Myocyte (in vitro differentiated cells): ENCODE measurements at regions not wholly inside any gene's neighbourhood (a gene's known extent, or its start where the extent isn't known, plus 50 kb on each side); places are given as distances from the start of the nearest gene placed in this dataset.
A peak's percentile ranks its signal among the peaks of the same experiment; 100 is the strongest.

ENCODE experiments used
- DNase-seq: peaks from one replicate; pipeline ENCODE4 v3.0.0-alpha.2; 2012; ENCODE audit warnings: low read depth

DNA sequence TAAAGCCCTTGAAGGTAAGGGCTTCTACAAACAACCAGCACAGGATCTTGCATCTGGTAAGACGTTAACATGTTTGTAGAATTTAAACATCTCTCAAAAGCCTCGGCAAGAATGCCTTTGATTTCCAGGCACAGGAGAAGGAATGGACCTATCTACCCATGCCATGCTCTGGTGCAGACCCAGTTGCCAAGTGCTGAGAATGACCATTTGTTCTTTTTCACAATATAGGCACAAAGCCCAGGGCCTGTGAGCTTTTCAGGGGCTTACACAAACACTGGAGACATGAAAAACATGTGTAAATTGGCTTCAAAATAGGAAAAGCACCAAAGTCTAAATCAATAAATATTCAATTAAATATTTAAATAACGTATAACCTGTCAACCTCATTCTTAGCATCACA lies 266.9 kb upstream of the TTC14 start:
- DNase-seq, result no peak

- DNase-seq, result no peak
These were observed 261.6 kb upstream of the TTC14 start for GRCh38 chr3:180340395-180340794.

GRCh38 chr3:180341516-180341915 lies 260.4 kb upstream of the TTC14 start:
- no peak for DNase-seq

DNA sequence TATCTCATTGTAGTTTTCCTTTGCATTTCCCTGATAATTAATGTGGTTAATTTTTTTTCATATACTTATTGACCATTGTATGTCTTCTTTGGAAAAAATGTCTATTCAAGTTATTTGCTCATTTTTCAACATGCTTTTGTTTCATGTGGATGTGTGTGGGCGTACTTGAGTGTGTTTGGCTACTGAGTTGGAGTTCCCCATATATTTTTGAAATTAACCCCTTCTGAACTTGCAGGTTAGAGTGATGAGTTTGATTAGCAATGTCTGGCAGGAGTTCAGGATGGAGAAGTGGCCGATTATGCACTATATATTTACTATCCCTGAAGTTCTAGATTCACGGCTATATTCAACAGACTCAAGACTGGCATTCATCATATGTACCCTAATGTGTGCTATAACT lies 250.4 kb upstream of the TTC14 start:
- no peak for DNase-seq

GRCh38 chr3:180352261-180352660 lies 249.7 kb upstream of the TTC14 start:
- no peak for DNase-seq

- no peak for DNase-seq
These were observed 247.7 kb upstream of the TTC14 start for GRCh38 chr3:180354214-180354613.

- DNase-seq, result no peak
These were observed 243.8 kb upstream of the TTC14 start for GRCh38 chr3:180358179-180358578.

GRCh38 chr3:180359061-180359952 lies 242.7 kb upstream of the TTC14 start:
- no peak for DNase-seq

DNA sequence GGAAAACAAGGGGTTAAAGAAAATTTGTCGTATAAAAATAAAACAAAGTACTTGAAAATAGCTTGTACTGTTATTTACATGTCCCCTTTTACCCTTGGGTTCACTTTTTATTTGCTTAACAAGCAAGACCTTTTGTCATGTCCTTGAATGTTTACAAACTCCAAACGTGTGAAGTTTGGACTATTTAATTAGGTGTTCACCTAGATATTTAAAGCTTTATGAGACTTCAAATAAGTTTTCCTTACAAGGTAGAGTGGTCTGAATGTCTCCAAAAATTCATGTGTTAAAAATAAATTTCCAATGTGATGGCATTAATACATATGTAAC lies 242.0 kb upstream of the TTC14 start:
- no peak for DNase-seq

DNA sequence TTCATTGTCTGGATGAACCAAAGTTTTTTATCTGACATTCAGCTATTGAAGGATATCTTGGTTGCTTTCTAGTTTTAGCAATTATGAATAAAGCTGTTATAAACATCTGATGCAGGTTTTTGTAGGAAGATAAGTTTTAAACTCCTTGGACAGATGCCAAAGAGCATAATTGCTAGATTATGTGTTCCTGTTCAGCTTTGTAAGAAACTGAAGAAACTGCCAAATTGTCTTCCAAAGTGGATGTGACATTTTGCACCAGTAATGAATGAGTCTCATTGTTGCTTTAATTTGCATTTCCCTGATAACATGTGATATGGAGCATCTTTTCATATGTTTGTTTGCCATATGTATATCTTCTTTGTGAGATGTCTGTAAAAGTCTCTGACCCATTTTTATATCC lies 239.9 kb upstream of the TTC14 start:
- DNase-seq, result no peak

DNA sequence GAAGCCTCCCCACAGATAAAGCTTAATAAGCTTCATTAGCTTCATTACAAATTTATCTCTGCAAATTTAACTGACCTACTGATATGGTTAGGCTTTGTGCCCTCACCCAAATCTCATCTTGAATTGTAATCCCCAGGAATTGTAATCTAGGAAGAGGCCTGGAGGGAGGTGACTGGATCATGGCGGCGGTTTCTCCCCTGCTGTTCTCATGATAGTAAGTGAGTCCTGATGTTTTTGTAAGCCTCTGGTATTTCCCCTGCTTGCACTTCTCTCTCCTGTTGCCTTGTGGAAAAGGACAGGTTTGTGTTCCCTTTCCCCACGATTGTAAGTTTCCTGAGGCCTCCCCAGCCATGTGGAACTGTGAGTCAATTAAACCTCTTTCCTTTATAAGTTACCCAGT lies 226.1 kb upstream of the TTC14 start:
- no peak for DNase-seq

GRCh38 chr3:180378496-180378895 lies 223.5 kb upstream of the TTC14 start:
- no peak for DNase-seq

DNA sequence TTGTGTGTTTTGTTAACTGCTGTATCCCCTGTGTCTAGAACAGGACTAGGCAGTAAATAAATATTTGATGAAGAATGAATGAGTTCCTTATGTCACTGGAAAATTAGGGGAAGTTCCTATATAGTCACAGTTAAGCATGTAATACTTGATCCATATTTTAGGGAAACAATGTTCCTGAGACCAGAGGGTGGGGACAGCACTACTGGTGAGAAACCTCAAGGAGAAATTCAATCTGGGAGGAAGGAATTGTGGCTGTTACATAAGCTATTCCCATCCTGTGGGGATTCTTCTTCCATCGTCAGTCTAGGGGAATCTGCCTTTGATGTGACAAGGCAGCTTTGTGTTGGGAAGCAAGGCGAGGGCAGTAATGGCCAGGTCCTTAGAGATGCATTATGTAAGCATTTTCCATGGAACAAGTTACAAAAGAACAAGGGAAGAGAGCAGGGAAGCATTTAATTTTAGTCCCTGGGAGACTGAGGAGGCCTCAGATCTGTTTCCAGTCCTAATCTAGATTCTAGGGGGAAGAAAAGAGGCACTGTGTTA lies 219.3 kb upstream of the TTC14 start:
- DNase-seq, result peak; percentile 21

DNA sequence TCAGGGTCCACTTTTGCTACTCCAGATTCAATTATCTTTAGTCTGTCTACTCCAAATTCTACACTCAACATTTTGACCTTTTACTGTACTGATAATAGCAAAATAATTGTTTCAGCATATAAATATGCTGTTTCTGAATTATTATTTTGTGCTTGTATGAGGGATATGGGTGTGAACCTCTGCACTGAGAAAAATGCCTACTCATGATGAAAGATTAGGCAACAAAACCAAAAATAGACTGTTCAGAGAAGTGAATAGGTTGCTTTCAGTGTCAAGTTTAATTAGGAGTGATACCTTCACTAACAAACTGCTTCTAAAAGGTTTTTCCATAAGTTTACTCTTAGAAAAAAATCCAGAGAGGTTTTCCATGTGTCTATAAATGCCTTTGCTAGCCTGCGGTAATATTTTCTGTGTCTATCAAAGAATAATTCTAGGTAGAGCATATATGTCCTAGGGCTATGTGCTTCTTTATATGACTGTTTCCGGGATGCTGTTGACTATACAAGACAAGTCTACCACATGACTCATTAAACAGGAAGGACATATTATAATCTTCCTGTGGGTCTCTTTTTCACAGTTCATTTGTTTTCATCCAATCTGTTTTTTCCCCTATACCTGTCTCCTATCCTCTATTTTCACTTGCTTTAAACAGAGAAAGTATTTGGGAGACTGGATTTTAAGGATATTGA lies 218.5 kb upstream of the TTC14 start:
- no peak for DNase-seq

- no peak for DNase-seq
These were observed 211.7 kb upstream of the TTC14 start for GRCh38 chr3:180390313-180390712.

DNA sequence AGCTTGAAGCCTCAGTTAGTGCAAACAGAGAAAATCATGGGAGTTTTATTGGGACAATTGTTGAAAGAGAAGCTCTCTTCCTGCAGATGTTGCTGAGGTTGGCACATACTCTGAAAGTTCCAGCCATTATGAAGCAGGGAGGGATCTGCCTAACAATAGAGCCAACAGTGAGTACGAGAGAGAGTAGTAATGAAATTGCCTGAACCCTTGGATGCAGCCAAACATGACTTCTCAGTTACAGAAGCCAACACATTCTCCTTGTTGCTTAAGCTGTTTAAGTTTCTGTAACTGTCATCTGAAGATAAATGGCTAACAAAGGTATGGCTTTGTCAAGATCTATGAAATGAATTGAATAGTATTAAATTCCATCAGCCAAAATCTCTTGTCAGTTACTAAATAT lies 211.0 kb upstream of the TTC14 start:
- DNase-seq, result no peak

- DNase-seq, result no peak
These were observed 200.7 kb upstream of the TTC14 start for GRCh38 chr3:180401226-180401625.

- no peak for DNase-seq
These were observed 199.4 kb upstream of the TTC14 start for GRCh38 chr3:180402471-180403073.

DNA sequence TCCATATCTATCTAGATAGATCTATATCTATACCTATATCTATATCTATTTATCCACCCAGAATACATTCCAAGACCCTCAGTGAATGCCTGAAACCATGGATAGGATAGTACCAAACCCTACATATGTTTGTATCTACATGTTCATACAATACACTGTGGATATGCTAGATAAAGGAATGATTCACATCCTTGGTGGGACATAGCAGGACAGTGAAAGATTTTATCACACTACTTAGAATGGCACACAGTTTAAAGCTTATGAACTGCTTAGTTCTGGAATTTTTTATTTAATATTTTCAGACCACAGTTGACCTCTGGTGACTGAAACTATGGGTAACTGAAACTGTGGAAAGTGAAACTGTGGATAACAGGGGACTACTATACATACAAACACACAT lies 198.8 kb upstream of the TTC14 start:
- DNase-seq, result no peak

DNA sequence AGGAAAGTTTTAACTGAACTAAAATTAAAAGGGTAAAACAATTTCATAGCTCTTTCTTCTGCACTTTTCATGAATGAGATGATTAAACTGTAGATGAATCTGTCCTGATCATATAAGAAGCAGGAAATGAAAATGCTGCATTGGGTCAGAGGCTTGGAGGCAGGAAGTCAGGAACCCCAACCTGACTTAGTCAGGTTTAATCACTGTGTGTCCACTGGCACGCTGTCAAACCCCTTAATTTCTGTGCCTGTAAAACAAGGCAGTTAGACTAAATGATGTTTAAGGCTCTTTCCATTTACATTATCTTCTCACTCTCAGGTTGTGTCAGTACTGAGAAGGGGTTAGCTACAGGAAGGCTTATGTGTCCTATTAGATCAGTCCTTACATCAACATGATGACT lies 193.3 kb upstream of the TTC14 start:
- no peak for DNase-seq

- no peak for DNase-seq
These were observed 192.8 kb upstream of the TTC14 start for GRCh38 chr3:180409170-180409569.

DNA sequence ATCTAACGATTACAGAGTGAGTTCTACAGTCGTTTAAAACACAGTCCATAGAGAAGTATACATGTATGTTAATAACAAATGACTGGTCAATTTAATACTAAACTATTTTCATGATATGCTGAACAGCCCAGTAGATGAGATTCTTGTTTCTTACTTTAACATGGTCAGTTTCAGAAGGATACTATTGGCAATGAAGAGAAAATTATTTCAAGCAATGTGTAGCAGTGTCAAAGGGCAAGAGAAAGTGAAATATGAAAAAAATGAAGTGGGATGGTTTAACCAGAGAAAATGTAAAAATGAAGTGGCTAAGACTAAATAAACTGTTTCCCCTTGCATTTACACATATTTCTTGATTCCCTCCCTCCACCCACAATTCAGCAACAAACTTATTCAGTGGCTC lies 192.1 kb upstream of the TTC14 start:
- no peak for DNase-seq
